Uterus (tissue), 3 donors: ENCODE measurements at regions not wholly inside any gene's neighbourhood (a gene's known extent, or its start where the extent isn't known, plus 50 kb on each side); places are given as distances from the start of the nearest gene placed in this dataset.
A peak's percentile ranks its signal among the peaks of the same experiment; 100 is the strongest.

Experiments
- DNase-seq, 2 donors: peaks; one replicate each; pipeline ENCODE4 v3.0.0-alpha.2; 2019 to 2020
- H3K27ac ChIP-seq, 2 donors: fragments of 200-600 bp; sonication (generic); 1 replicate in 1 of 2; 2 replicates in 1 of 2; pipeline ENCODE4 v1.5.1; 2016 to 2018
- H3K27me3 ChIP-seq, 2 donors: fragments of 200-600 bp; sonication (generic); one replicate each; pipeline ENCODE4 v1.5.1; 2018 to 2019; ENCODE audit warnings: control low read depth in 1 of 2
- H3K36me3 ChIP-seq, 2 donors: fragments of 200-600 bp; sonication (generic); one replicate each; pipeline ENCODE4 v1.5.1; 2019; ENCODE audit warnings: control low read depth in 1 of 2
- H3K4me1 ChIP-seq, 2 donors: fragments of 200-600 bp; sonication (generic); one replicate each; pipeline ENCODE4 v1.5.1; 2018 to 2019; ENCODE audit warnings: control low read depth in 1 of 2
- H3K4me3 ChIP-seq, 2 donors: fragments of 200-600 bp; sonication (generic); 1 replicate in 1 of 2; 2 replicates in 1 of 2; pipeline ENCODE4 v1.5.1; 2018 to 2019; ENCODE audit warnings: mild to moderate bottlenecking in 1 of 2
- H3K9me3 ChIP-seq, 2 donors: fragments of 200-600 bp; sonication (generic); one replicate each; pipeline ENCODE4 v1.5.1; 2019; ENCODE audit warnings: control low read depth in 1 of 2
- POLR2A ChIP-seq, 2 donors: fragments of 450-650 bp; IDR thresholded peaks; one replicate each; pipeline ENCODE4 v1.6.1; 2016; ENCODE audit warnings: antibody characterized with exemption in 2 of 2, mild to moderate bottlenecking in 1 of 2, moderate library complexity in 1 of 2
- intact Hi-C: fragments of 100-400 bp; cut with DNase I; formaldehyde crosslinking; loops from one replicate; pipeline ENCODE4 v1.15.1; 2023; ENCODE audit warnings: low total_unique reads
- TF ChIP-seq, protein P1 (sequence below), 4 experiments: fragments of 200-600 bp in 2 of 4; fragments of 450-650 bp in 2 of 4; sonication (generic) in 2 of 4; IDR thresholded peaks; one replicate each; pipeline ENCODE4 v1.5.1; 2016 to 2019; ENCODE audit warnings: antibody characterized with exemption in 4 of 4, mild to moderate bottlenecking in 2 of 4, moderate library complexity in 1 of 4
- donor health status: DM: yes; HTN: yes; CAD: no.

DNA sequence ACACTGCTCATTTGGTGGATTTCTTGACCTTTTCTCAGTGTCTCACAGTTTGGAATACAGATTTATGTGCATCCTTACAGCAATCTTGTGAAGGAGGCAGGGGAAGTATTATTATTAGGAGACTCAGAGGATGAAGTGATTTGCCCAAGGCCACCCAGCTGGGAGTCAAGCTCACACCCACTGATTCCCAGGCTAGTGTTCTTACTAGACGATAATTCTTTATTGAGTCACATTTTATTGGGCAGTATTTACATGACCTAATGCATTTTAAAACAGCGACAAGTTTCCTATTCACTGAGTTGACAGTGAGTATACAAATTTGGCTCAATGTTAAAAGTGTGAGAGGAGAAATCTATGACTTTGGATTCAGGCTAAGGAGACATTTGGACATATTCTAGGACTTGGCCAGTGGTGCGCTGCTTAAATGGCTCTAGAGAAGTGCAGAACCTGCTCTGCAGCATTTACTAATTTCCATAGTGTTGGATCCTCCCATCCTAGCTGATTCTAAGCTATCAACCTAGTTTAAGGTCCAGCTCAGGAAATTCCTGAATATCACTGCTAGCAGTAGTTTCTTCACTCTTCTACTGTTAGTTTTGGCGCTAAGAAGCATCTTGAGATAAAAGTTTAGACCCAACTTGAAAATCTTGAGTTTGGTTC lies 199.3 kb downstream of the MTX2 start:
- Histone ChIP-seq H3K36me3 (no peaks in the 10 kb centered on the region), H3K4me1 (no peaks in the 10 kb centered on the region), H3K4me3 (no peak overlapping the region), H3K27ac (no peak overlapping the region), H3K9me3 (no peaks in the 10 kb centered on the region), H3K27me3 (no peaks in the 10 kb centered on the region)
- intact Hi-C loops, result no loop called here
- TF ChIP-seq, protein P1, sequence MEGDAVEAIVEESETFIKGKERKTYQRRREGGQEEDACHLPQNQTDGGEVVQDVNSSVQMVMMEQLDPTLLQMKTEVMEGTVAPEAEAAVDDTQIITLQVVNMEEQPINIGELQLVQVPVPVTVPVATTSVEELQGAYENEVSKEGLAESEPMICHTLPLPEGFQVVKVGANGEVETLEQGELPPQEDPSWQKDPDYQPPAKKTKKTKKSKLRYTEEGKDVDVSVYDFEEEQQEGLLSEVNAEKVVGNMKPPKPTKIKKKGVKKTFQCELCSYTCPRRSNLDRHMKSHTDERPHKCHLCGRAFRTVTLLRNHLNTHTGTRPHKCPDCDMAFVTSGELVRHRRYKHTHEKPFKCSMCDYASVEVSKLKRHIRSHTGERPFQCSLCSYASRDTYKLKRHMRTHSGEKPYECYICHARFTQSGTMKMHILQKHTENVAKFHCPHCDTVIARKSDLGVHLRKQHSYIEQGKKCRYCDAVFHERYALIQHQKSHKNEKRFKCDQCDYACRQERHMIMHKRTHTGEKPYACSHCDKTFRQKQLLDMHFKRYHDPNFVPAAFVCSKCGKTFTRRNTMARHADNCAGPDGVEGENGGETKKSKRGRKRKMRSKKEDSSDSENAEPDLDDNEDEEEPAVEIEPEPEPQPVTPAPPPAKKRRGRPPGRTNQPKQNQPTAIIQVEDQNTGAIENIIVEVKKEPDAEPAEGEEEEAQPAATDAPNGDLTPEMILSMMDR (IDR thresholded peaks at IDR 0.05), result no peak
- no peak for TF ChIP-seq POLR2A (IDR thresholded peaks at IDR 0.05)
- no peak for DNase-seq

DNA sequence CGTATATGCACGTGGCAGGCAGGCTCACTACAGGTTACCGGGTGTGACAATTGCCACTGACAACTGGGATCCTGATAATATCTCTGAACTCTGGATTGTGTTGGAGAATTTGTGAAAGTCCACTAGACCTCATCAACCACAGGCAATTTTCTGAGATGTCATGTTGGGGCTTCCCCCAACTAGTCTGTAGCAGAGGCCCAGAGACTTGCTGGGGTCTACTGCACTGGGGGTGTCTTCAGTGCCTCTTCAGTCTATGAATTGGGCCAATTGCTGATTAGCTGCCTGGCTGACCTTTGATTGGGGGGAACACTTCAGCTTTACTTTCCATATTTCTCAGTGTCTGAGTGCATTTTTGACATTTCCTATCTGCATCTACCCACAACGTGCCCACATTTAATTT lies 201.5 kb downstream of the MTX2 start:
- TF ChIP-seq POLR2A (IDR thresholded peaks at IDR 0.05), result no peak
- TF ChIP-seq, protein P1 (IDR thresholded peaks at IDR 0.05), result no peak
- intact Hi-C loops, result loop anchor here (10.0 kb wide), 1 partner anchor 84 kb away; no protein-coding TSS in a partner anchor

DNA sequence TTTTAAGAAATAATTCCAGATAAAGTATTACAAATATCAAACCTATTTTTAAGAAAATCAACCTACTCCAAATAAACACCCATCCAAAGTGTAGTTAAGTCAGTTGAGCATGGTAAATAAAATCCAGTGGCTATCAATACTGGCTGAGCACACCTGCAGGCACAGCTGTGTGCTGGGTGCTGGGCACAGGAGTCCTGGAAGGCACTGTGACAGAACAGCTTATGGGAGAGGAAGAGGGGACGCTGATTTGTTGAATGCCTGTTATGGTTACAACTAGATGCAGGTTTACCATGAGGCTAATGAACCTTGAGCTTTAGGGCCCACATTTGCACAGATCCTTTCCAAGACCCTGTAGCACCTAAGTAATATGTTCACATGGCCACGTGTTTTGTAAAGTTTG lies 202.7 kb downstream of the MTX2 start:
- Histone ChIP-seq H3K27ac (peak overlapping the region in 1 of 2 donors; percentile 50), H3K4me1 (no peaks in the 10 kb centered on the region), H3K36me3 (no peaks in the 10 kb centered on the region), H3K27me3 (no peaks in the 10 kb centered on the region), H3K4me3 (no peak overlapping the region), H3K9me3 (no peaks in the 10 kb centered on the region)
- intact Hi-C loops, result loop anchor here (10.0 kb wide), 1 partner anchor 83 kb away; no protein-coding TSS in a partner anchor
- no peak for TF ChIP-seq POLR2A (IDR thresholded peaks at IDR 0.05)
- TF ChIP-seq, protein P1 (IDR thresholded peaks at IDR 0.05), result no peak
- DNase-seq, result no peak

More for the DNA sequence above, 201.5 kb downstream of the MTX2 start:
- Histone ChIP-seq H3K4me3 (no peak overlapping the region), H3K4me1 (no peaks in the 10 kb centered on the region), H3K36me3 (no peaks in the 10 kb centered on the region), H3K27ac (no peak overlapping the region), H3K27me3 (no peaks in the 10 kb centered on the region), H3K9me3 (no peaks in the 10 kb centered on the region)
- DNase-seq, result no peak

DNA sequence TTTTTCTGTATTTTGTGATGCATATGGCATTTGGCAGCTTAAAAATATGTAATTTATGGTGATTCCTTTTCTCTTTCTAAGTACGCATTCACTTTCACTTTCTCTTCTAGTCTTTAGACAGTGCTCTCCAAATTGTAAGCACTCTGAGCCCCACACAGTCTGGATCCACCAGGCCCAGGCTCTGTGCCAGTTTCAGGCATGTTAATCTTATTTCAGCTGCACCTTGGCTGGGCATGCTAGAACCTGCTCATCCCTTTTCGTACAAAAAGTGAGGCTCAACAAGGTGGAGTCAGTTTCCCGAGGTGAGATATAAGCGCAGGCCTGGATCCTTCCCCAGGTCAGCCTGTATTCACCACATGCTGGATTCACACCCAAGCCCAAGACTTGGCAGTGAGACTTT lies 203.9 kb downstream of the MTX2 start:
- no peaks in the 10 kb centered on the region for H3K4me1 ChIP-seq
- H3K27me3 ChIP-seq, result no peaks in the 10 kb centered on the region
- H3K9me3 ChIP-seq, result no peaks in the 10 kb centered on the region
- DNase-seq, result peak; percentile 63 to 66
- peak overlapping the region; percentile 50 to 69 for H3K27ac ChIP-seq
- peak overlapping the region; percentile 2 to 22 for H3K4me3 ChIP-seq
- no peak for TF ChIP-seq POLR2A (IDR thresholded peaks at IDR 0.05)
- TF ChIP-seq, protein P1 (IDR thresholded peaks at IDR 0.05), result no peak
- intact Hi-C loops, result loop anchor here (10.0 kb wide), 1 partner anchor 82 kb away; no protein-coding TSS in a partner anchor
- no peaks in the 10 kb centered on the region for H3K36me3 ChIP-seq

DNA sequence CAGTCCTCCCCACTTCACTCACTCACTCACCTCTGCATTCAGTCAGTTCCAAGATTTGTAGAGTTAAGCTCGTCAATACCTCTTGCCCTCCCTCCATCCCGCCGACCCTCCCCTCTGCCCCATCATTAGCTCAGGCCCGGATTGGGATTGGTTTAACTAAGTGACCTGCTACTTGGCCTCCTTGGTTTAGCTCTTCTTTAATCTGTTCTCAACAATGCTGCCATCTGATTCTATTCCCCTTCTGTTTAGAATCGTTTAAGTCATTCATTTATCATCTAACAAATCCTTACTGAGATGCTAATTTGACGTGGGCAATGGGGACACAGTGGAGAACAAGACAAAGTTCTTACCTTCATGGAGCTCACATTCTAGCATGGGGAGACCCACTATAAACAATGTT lies 204.6 kb downstream of the MTX2 start:
- Histone ChIP-seq H3K27ac (no peak overlapping the region), H3K4me1 (no peaks in the 10 kb centered on the region), H3K4me3 (no peak overlapping the region), H3K36me3 (no peaks in the 10 kb centered on the region), H3K27me3 (no peaks in the 10 kb centered on the region), H3K9me3 (no peaks in the 10 kb centered on the region)
- TF ChIP-seq, protein P1 (IDR thresholded peaks at IDR 0.05), result no peak
- TF ChIP-seq POLR2A (IDR thresholded peaks at IDR 0.05), result no peak
- no peak for DNase-seq
- intact Hi-C loops, result loop anchor here (10.0 kb wide), 1 partner anchor 81 kb away; no protein-coding TSS in a partner anchor
